GM12878 (cell line): ENCODE measurements at regions not wholly inside any gene's neighbourhood (a gene's known extent, or its start where the extent isn't known, plus 50 kb on each side); places are given as distances from the start of the nearest gene placed in this dataset.

Source experiments
- ATAC-seq: fragments of 200-7000 bp; cut with Tn5 transposase; 3 replicates; pipeline ENCODE4 v1.9.1; 2020; ENCODE audit warnings: mild to moderate bottlenecking, moderate library complexity
- BruUV-seq: library from RNA; stranded (reverse); fragments of 400-500 nt; replicated peaks from 2 replicates; lab custom pipeline; 2021; lab: Mats Ljungman, UMichigan
- CTCF ChIA-PET: fragments of 300-600 bp; sonication (Branson Sonifier 250); formaldehyde crosslinking; extraction: SDS; loops from one replicate; lab custom pipeline; 2021; ENCODE audit warnings: inconsistent platforms; lab: Yijun Ruan, JAX
- POLR2A ChIA-PET: fragments of 350-600 bp; formaldehyde crosslinking; extraction: SDS; loops from one replicate; lab custom pipeline; 2021; ENCODE audit warnings: inconsistent platforms; lab: Charles Lee
- RAD21 ChIA-PET: fragments of 300-600 bp; sonication (Branson Sonifier 250); formaldehyde crosslinking; loops from one replicate; lab custom pipeline; 2023; ENCODE audit warnings: antibody characterized with exemption; ENCODE audit not compliant: unreplicated experiment; lab: Charles Lee
- SMC1A ChIA-PET: fragments of 300-600 bp; sonication (Branson Sonifier 250); formaldehyde crosslinking; loops from one replicate; lab custom pipeline; 2023; ENCODE audit not compliant: unreplicated experiment, uncharacterized antibody; lab: Charles Lee
- DNase-seq: peaks from one replicate; pipeline ENCODE4 v3.0.0-alpha.2; 2011; ENCODE audit warnings: low read depth, low spot score
- FAIRE-seq: peaks from 3 replicates; lab custom pipeline; 2011; peaks lifted over from hg19 to GRCh38; lab: Jason Lieb, UNC
- H2AFZ ChIP-seq: 2 replicates; pipeline ENCODE4 v1.6.0; 2011; ENCODE audit warnings: low read depth, low read length, control low read depth; ENCODE audit not compliant: control insufficient read depth
- H3K27ac ChIP-seq: 2 replicates; pipeline ENCODE4 v1.5.1; 2011; ENCODE audit warnings: control low read depth; ENCODE audit not compliant: control insufficient read depth, insufficient read depth
- H3K27me3 ChIP-seq, 2 experiments: replicated peaks in 1 of 2; 2 replicates each; pipeline versions ENCODE4 v1.6.0 to v1.6.1; 2011; ENCODE audit warnings: low read length in 1 of 2; ENCODE audit not compliant: control insufficient read depth in 2 of 2, insufficient read depth in 2 of 2
- H3K36me3 ChIP-seq, 2 experiments: 2 replicates each; pipeline ENCODE4 v1.5.1; 2011; ENCODE audit warnings: low read length in 1 of 2; ENCODE audit not compliant: control insufficient read depth in 2 of 2, insufficient read depth in 2 of 2
- H3K4me1 ChIP-seq: 2 replicates; pipeline ENCODE4 v1.6.1; 2011; ENCODE audit warnings: mild to moderate bottlenecking, low read length, moderate library complexity, mixed read lengths; ENCODE audit not compliant: control insufficient read depth, insufficient read depth
- H3K4me2 ChIP-seq: 2 replicates; pipeline ENCODE4 v1.6.0; 2011; ENCODE audit warnings: control low read depth; ENCODE audit not compliant: control insufficient read depth, insufficient read depth
- H3K4me3 ChIP-seq: fragments of 200-600 bp; sonication (generic); 2 replicates; pipeline ENCODE4 v1.5.1; 2016
- H3K79me2 ChIP-seq: 2 replicates; pipeline ENCODE4 v1.6.0; 2011; ENCODE audit warnings: low read length; ENCODE audit not compliant: control insufficient read depth, insufficient read depth
- H3K9ac ChIP-seq: 2 replicates; pipeline ENCODE4 v1.8.0; 2011; ENCODE audit warnings: low read length, control low read depth, mixed read lengths; ENCODE audit not compliant: control insufficient read depth, insufficient read depth
- H3K9me3 ChIP-seq: replicated peaks from 3 replicates; pipeline ENCODE4 v1.5.1; 2011; ENCODE audit warnings: mild to moderate bottlenecking, low read length; ENCODE audit not compliant: control insufficient read depth, insufficient read depth
- H4K20me1 ChIP-seq: 2 replicates; pipeline ENCODE4 v1.6.0; 2011; ENCODE audit not compliant: control insufficient read depth, insufficient read depth
- DPF2 ChIP-seq: fragments of 450-650 bp; IDR thresholded peaks from 2 replicates; pipeline ENCODE4 v1.6.1; 2017; ENCODE audit warnings: mild to moderate bottlenecking
- ESRRA ChIP-seq: IDR thresholded peaks from 2 replicates; pipeline ENCODE4 v1.6.1; 2012; ENCODE audit warnings: mild to moderate bottlenecking, low read length, improper control_type of control experiment
- GABPA ChIP-seq: IDR thresholded peaks from 2 replicates; pipeline ENCODE4 v1.6.1; 2014; ENCODE audit warnings: antibody characterized with exemption, low read depth, mild to moderate bottlenecking, inconsistent platforms
- IKZF1 ChIP-seq: fragments of 450-650 bp; conservative IDR thresholded peaks from 2 replicates; pipeline ENCODE4 v1.6.1; 2017; ENCODE audit warnings: antibody characterized with exemption, mild to moderate bottlenecking
- MTA2 ChIP-seq: fragments of 450-650 bp; IDR thresholded peaks from 2 replicates; pipeline ENCODE4 v1.6.1; 2016; ENCODE audit warnings: low read depth, mild to moderate bottlenecking, moderate library complexity
- NKRF ChIP-seq: fragments of 450-650 bp; conservative IDR thresholded peaks from 2 replicates; pipeline ENCODE4 v1.6.1; 2017; ENCODE audit warnings: mild to moderate bottlenecking, moderate library complexity
- STAT1 ChIP-seq: fragments of 450-650 bp; conservative IDR thresholded peaks from 2 replicates; pipeline ENCODE4 v1.6.1; 2014; ENCODE audit warnings: antibody characterized with exemption, mild to moderate bottlenecking
- TBL1XR1 ChIP-seq: IDR thresholded peaks from 2 replicates; pipeline ENCODE4 v1.6.1; 2012; ENCODE audit warnings: low read depth, low read length, improper control_type of control experiment
- ZBTB33 ChIP-seq: fragments of 450-650 bp; IDR thresholded peaks from 2 replicates; pipeline ENCODE4 v1.6.1; 2017; ENCODE audit warnings: mild to moderate bottlenecking
- ZNF217 ChIP-seq: fragments of 450-650 bp; IDR thresholded peaks from 2 replicates; pipeline ENCODE4 v1.6.1; 2017; ENCODE audit warnings: antibody characterized with exemption, mild to moderate bottlenecking
- ZSCAN29 ChIP-seq: fragments of 450-650 bp; IDR thresholded peaks from 2 replicates; pipeline ENCODE4 v1.6.1; 2017; ENCODE audit warnings: mild to moderate bottlenecking, moderate library complexity
- WGBS: methylation state at CpG from one replicate; pipeline ENCODE4 v1.1.6; 2016; ENCODE audit warnings: low lambda C conversion rate; ENCODE audit not compliant: insufficient replicate concordance, insufficient coverage; ENCODE audit errors: missing lambda C conversion rate; 5-methylcytosine and 5-hydroxymethylcytosine counted together
- in situ Hi-C: fragments of 300-500 bp; cut with MboI; formaldehyde crosslinking; loops from 9 replicates; pipeline ENCODE4 v1.14.3; 2018; ENCODE audit warnings: mixed read lengths
- intact Hi-C: fragments of 100-400 bp; cut with micrococcal nuclease; formaldehyde crosslinking; loops from one replicate; pipeline ENCODE4 v1.14.2; 2022; ENCODE audit not compliant: unreplicated experiment

- no peak overlapping the region for H3K4me3 ChIP-seq
- no peaks in the 10 kb centered on the region for H3K79me2 ChIP-seq
- H3K27me3 ChIP-seq: no peaks in the 10 kb centered on the region
- 0% methylated on average over 1 of the region's 1 CpG for WGBS
- no peak for FAIRE-seq
- H3K9ac ChIP-seq: no peak overlapping the region
- H3K9me3 ChIP-seq: no peaks in the 10 kb centered on the region
- SMC1A ChIA-PET: no interaction called here
- intact Hi-C loops (no loop called here), in situ Hi-C loops (no loop called here)
- no peak overlapping the region for H2AFZ ChIP-seq
- RAD21 ChIA-PET: no interaction called here
- no peak for TF ChIP-seq ZSCAN29
- TF ChIP-seq IKZF1: no peak
- no peak for TF ChIP-seq ESRRA
- H3K4me1 ChIP-seq: no peaks in the 10 kb centered on the region
- DNase-seq: no peak
- CTCF ChIA-PET: no interaction called here
- H3K36me3 ChIP-seq: no peaks in the 10 kb centered on the region
- BruUV-seq: no TSS peak
- no peak overlapping the region for H3K27ac ChIP-seq
- H4K20me1 ChIP-seq: no peaks in the 10 kb centered on the region
- no peak for ATAC-seq
- POLR2A ChIA-PET: no interaction called here
- no peak overlapping the region for H3K4me2 ChIP-seq
These were observed 413.1 kb downstream of the MCTP2 start for GRCh38 chr15:94644433-94644832.

GRCh38 chr15:94653071-94653470 is 421.7 kb downstream of the MCTP2 start:
- Histone ChIP-seq H3K27ac (no peak overlapping the region), H3K79me2 (no peaks in the 10 kb centered on the region), H3K4me2 (no peak overlapping the region), H2AFZ (no peak overlapping the region), H3K9me3 (no peaks in the 10 kb centered on the region), H4K20me1 (no peaks in the 10 kb centered on the region), H3K36me3 (no peaks in the 10 kb centered on the region), H3K9ac (no peak overlapping the region), H3K27me3 (no peaks in the 10 kb centered on the region; a peak in 1 of 4 replicates)
- DNase-seq (no peak), FAIRE-seq (no peak), ATAC-seq (no peak)
- CTCF ChIA-PET: interaction anchor here (1.9 kb wide), 1 partner anchor 17 kb away, joined by 8 read pairs; no protein-coding TSS in a partner anchor
- RAD21 ChIA-PET: no interaction called here
- no TSS peak for BruUV-seq
- WGBS: 22% methylated on average over 6 of the region's 6 CpGs
- POLR2A ChIA-PET: no interaction called here
- SMC1A ChIA-PET: interaction anchor here (0.6 kb wide), 1 partner anchor 1032 kb away, joined by 3 read pairs; no protein-coding TSS in a partner anchor
- TF ChIP-seq GABPA (no peak), ZNF217 (no peak), ZBTB33 (no peak), TBL1XR1 (no peak), DPF2 (no peak), STAT1 (no peak), MTA2 (no peak), NKRF (no peak)
- TF ChIP-seq, all 136 proteins: peak for 0
- H3K4me3 ChIP-seq: no peak overlapping the region
- H3K4me1 ChIP-seq: no peaks in the 10 kb centered on the region
- in situ Hi-C loops (no loop called here), intact Hi-C loops (no loop called here)
